ENCODE measurements at regions not wholly inside any gene's neighbourhood (a gene's known extent, or its start where the extent isn't known, plus 50 kb on each side); places are given as distances from the start of the nearest gene placed in this dataset.

GRCh38 chr7:89401099-89401498 is 605.6 kb upstream of the TEX47 start:
- DNase-seq: no peak
- Histone ChIP-seq H3K4me3 (ENCODE audit: low read depth, low read length) (no peak overlapping the region), H3K36me3 (replicated peaks) (no peaks in the 10 kb centered on the region), H3K27ac (no peak overlapping the region), H3K27me3 (replicated peaks) (no peaks in the 10 kb centered on the region)
- in situ Hi-C loops (cut with HindIII; ENCODE audit: low pct_ligation_motif_present, low sequenced_read_pairs): no loop called here
- no peak for TF ChIP-seq CTCF (IDR thresholded peaks at IDR 0.05; ENCODE audit: low read depth, low read length, missing control alignments)

GRCh38 chr7:89401690-89402089 is 606.2 kb upstream of the TEX47 start:
- no peaks in the 10 kb centered on the region for H3K36me3 ChIP-seq (replicated peaks)
- no peak for TF ChIP-seq CTCF (IDR thresholded peaks at IDR 0.05; ENCODE audit: low read depth, low read length, missing control alignments)
- H3K4me3 ChIP-seq (ENCODE audit: low read depth, low read length): no peak overlapping the region
- DNase-seq: no peak
- H3K27ac ChIP-seq: no peak overlapping the region
- H3K27me3 ChIP-seq (replicated peaks): no peaks in the 10 kb centered on the region
- in situ Hi-C loops (cut with HindIII; ENCODE audit: low pct_ligation_motif_present, low sequenced_read_pairs): no loop called here

DNA sequence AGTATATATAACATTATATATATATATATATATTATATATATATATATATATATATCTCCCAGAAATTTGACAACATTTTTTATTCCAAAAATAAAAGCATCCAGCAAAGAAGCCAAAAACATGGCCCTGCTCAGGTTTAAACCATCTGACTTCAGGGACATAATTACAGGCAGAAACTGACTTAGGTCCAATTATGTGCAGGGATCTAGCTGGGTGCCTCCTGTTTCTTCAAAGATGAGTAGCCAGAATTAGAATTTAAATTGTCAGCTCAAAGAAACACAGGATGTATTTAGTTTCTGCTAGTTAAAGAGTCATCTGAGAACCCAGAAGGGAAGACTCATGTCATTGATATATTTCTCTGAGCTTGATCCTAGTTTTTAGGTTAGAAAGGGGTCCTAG is 656.4 kb upstream of the TEX47 start:
- no peak for TF ChIP-seq CTCF (IDR thresholded peaks at IDR 0.05; ENCODE audit: low read depth, low read length, missing control alignments)
- no peak overlapping the region for H3K27ac ChIP-seq
- no peaks in the 10 kb centered on the region for H3K27me3 ChIP-seq (replicated peaks)
- in situ Hi-C loops (cut with HindIII; ENCODE audit: low pct_ligation_motif_present, low sequenced_read_pairs): no loop called here
- no peak for DNase-seq
- H3K36me3 ChIP-seq (replicated peaks): no peaks in the 10 kb centered on the region
- H3K4me3 ChIP-seq (ENCODE audit: low read depth, low read length): no peak overlapping the region

DNA sequence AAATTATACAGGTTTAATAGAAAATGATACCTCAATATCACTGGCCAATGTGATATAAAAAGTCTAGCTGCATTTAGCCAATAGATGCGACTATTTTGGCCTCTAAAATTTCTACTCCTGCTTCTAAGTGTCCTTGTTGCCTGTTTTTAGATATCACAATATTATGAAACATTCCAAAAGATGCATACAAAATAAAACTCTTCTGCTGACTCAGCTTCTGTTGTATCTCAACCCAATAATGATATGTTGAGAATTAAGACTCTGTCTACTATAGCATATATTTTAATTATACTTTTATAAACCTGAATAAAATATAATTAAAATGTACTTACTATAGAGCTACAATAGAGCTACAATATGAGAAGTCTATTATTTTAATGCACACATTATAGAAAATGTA is 661.0 kb upstream of the TEX47 start:
- no peaks in the 10 kb centered on the region for H3K27me3 ChIP-seq (replicated peaks)
- H3K36me3 ChIP-seq (replicated peaks): no peaks in the 10 kb centered on the region
- TF ChIP-seq CTCF (IDR thresholded peaks at IDR 0.05; ENCODE audit: low read depth, low read length, missing control alignments): no peak
- in situ Hi-C loops (cut with HindIII; ENCODE audit: low pct_ligation_motif_present, low sequenced_read_pairs): no loop called here
- H3K27ac ChIP-seq: no peak overlapping the region
- DNase-seq: no peak
- no peak overlapping the region for H3K4me3 ChIP-seq (ENCODE audit: low read depth, low read length)

DNA sequence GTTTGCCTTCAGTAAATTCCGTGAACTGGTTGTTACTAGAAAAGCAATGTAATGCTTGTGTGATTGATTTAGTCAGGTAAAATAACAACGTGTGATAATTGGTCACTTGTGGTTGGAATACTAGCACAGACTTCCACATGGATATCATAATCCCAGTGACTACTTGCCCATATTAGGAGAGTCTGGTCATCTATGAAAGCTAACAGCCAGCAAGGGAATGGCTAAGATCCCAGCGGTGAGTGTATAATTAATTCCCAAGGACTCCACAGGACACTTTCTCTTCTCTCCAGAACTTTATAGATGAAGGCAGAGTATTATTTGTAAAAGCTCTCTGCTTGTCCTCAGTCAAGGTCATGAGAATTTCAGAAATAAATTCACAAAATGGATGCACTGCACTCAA is 662.6 kb upstream of the TEX47 start:
- in situ Hi-C loops (cut with HindIII; ENCODE audit: low pct_ligation_motif_present, low sequenced_read_pairs): no loop called here
- Histone ChIP-seq H3K36me3 (replicated peaks) (no peaks in the 10 kb centered on the region), H3K4me3 (ENCODE audit: low read depth, low read length) (no peak overlapping the region), H3K27me3 (replicated peaks) (no peaks in the 10 kb centered on the region), H3K27ac (no peak overlapping the region)
- no peak for DNase-seq
- TF ChIP-seq CTCF (IDR thresholded peaks at IDR 0.05; ENCODE audit: low read depth, low read length, missing control alignments): no peak

- no peak overlapping the region for H3K27ac ChIP-seq
- no peak overlapping the region for H3K4me3 ChIP-seq (ENCODE audit: low read depth, low read length)
- no peak for DNase-seq
- no peak for TF ChIP-seq CTCF (IDR thresholded peaks at IDR 0.05; ENCODE audit: low read depth, low read length, missing control alignments)
- no peaks in the 10 kb centered on the region for H3K27me3 ChIP-seq (replicated peaks)
- in situ Hi-C loops (cut with HindIII; ENCODE audit: low pct_ligation_motif_present, low sequenced_read_pairs): no loop called here
- H3K36me3 ChIP-seq (replicated peaks): no peaks in the 10 kb centered on the region
These were observed 678.9 kb upstream of the TEX47 start for GRCh38 chr7:89474456-89474855.
